HG03066 (cell line): ENCODE measurements at regions not wholly inside any gene's neighbourhood (a gene's known extent, or its start where the extent isn't known, plus 50 kb on each side); places are given as distances from the start of the nearest gene placed in this dataset.

ENCODE experiments used
- ATAC-seq: cut with Tn5 transposase; IDR thresholded peaks from one replicate; pipeline ENCODE4 v1.9.1; 2021; ENCODE audit warnings: low read depth; ENCODE audit not compliant: unreplicated experiment

DNA sequence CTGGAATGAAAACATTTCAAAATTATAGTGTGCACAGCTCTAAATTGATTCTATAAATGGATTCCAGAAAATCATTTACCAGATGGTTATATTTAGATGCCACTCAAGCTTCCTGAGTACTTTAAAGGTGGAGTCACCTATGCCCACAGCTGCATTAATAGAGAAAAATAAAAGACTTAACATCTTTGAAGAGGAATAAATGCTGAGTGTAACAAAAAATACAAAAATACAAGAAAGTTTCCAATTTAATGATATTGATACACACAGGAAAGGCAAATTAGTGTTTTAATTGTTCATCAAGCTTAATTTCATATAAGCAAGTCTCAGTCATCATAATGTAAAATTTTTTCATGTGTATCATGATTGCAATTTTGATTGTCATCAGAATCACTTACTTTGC is 89.5 kb upstream of the MANEA start:
- ATAC-seq = no peak

DNA sequence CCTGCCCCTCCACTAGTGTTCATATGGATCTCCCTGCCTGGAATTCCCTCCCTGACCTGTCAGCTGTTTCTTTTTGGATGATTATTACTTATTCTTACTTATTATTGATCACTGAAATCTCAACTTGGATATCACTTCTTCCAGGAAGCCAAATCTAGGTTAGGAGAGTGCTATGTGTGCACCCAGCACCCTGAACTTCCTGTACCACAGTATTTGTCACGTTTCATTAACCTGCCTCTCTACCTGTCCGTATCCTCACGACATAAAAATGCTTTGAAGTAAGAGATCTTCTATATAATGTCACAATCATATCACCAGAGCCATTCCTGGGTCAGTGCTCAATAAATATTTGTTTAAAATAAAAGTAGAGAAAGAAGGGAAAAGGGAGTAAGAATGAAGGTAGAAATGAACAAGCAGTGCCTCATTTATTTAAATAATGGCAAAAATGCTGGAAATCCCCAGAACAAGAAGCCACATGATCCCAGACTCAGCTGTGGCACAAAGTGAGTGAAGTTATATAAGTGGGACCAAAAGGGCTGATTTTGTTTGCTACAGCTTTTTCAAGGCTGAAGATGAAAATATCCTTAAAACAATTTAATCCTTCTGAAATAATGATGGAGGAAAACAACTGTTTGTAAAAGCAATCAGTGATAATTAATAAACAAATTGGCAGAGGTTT is 88.0 kb upstream of the MANEA start:
- ATAC-seq = no peak

DNA sequence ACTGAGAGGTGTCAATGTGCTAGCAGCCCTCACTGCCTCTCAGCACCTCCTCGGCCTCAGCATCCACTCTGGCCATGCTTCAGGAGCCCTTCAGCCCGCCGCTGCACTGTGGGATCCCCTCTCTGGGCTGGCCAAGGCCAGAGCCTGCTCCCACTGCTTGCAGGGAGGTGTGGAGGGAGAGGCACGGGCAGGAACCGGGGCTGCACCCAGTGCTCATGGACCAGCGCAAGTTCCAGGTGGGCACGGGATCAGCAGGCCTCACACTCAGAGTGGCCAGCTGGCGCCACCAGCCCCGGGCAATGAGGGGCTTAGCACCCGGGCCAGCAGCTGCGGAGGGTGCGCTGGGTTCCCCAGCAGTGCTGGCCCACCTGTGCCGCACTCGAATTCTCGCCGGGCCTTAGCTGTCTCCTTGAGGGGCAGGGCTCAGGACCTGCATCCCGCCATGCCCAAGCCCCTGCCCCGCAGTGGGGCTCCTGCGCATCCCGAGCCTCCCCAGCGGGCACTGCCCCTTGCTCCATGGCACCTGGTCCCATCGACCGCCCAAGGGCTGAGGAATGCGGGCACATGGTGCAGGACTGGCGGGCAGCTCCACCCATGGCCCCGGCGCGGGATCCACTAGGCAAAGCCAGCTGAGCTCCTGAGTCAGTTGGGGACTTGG is 80.4 kb upstream of the MANEA start:
- no peak for ATAC-seq

DNA sequence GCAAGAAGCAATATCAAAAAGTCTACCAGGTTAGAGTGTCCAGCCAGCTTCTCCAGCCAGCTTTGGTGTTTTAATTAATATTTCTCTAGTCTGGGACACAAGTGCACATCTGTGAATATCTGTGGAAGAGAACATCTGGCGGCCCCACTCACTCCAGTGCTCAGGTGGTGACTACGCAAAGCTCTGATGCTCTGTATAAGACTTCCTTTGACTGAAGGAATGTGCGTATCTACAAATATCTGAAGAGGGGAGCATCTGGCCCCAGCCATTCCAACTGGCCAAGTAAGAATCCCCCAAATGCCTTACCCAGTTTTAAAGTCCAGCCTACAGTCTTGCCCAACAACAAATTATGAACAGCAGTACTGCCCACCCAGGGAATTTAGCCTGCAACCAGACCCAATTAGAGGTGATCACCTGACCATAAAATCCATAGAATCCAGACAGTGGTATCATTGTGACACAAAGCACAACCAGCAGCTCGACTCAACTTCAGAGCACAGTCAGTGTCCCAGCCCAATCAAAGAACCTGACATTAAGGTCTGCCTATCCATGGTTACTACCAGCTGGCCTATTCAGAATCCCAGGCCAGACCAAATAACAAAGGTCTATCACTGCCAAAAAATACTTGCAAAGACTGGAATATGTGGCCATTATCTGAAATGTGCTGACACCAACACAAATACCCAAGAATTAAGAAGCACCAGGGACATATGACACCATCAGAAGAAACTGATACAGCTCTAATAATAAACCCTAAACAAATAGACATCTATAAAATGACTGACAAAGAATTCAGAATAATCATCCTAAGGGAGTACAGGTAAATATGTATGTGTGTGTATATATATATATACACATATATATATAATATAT is 76.1 kb upstream of the MANEA start:
- ATAC-seq = no peak

DNA sequence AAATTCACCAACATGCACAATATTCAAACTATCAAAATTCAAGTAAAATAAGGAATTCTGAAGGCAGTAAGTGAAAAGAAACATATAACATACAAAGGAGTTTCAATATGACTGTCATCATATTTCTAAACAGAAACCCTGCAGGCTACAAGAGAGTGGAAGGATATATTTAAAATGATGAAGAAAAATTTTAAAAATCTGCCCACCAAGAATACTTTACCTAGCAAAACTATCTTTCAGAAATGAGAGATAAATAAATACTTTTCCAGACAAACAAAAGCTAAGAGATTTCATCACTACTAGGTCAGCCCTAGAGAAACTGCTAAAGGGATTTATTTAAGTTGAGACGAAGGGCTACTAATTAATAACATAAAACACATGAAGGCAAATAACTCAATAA is 73.8 kb upstream of the MANEA start:
- no peak for ATAC-seq

DNA sequence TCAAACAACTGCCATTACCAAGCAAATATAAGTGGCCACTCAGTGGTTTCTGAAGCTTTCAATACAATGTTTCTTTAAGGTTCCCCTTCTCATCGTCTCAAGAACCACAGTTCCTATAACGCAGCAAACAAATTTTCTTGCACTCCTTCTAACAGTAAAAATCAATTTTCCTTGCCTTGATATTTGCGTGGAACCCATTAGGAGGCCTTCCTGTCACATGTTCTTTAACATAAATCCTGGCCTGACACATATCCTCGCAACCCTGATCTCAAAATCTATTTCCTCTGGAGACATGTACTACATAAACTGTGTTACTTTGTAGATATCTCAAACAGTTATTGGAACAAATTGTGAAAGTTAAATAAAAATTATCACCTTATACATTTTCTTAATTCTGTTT is 65.9 kb upstream of the MANEA start:
- no peak for ATAC-seq

DNA sequence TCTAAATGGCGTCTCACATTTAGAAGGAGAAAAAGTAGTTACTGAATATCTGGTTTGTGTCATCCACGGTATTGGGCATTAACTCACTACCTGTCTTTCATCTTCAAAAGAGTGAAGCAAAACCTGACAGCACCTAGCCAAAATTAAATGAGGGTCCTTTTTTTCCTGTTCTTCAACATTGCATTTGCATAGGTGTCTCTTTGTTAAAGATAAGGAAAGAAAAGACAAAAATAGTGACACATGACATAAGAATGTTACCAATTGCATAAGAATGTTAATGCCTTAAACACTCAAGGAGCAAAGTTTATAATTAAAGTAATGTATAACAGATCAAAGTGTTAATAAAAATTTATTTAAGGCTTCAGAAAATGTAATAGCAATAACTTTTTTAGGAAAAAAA is 61.4 kb upstream of the MANEA start:
- ATAC-seq = no peak

DNA sequence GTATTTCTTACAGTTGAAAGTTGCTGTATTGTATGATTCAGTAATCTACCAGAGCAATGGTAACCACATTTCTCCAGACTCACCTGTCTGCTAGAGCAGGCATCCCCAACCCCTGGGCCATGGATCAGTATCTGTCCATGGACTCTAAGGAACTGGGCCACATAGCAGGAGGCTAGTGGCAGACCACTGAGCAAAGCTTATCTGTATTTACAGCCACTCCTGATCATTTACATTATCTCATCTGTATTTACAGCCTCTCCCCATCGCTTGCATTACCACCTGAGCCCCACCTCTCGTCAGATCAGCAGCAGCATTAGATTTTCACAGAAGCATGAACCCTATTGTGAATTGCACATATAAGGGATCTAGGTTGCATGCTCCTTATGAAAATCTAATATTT is 60.3 kb upstream of the MANEA start:
- ATAC-seq = no peak

DNA sequence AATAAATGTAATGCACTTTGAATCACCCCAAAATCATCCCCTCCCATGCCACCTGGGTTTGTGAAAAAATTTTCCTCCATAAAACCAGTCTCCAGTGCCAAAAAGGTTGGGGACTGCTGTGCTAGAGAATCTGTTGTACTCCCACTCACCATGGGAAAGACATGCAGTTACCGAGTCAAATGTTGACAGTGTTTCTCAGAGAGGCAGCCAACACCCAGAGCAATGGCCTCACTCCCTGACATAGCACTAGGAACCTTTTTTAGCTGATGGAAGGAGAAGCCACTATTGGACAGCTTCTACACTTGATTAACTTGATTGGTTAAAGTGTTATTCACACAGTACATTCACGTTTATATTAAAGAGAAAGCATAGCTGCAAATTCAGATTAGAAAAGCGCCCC is 59.8 kb upstream of the MANEA start:
- no peak for ATAC-seq

DNA sequence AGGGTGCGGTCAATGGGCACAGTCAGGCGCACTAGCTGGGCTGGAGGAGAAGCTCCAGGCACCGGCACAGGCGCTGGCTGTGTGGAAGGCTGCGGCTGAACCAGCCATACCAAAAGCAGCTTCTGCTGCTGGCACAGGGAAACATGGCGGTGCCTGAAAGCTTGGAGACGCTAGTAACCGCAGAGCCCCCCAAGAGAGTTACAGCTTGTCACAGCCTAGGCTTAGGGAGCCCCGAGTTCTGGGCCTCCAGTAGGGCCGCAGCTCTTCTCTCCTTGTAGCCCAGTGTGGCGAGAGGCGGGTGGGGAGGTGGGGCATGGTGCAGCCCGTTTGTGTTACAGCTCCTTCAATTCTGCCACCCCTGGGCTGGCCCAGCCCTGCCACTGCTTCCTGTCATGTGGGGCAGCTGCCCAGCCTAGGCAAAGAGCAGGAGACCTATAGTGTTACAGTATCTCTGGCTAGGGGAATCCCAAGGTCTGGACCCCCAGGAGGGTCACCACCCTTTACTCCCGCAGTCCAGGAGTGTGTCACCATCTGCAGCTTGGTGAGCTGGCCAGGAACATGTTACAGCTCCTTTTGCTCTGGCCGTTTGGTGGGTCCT is 58.6 kb upstream of the MANEA start:
- ATAC-seq = no peak

DNA sequence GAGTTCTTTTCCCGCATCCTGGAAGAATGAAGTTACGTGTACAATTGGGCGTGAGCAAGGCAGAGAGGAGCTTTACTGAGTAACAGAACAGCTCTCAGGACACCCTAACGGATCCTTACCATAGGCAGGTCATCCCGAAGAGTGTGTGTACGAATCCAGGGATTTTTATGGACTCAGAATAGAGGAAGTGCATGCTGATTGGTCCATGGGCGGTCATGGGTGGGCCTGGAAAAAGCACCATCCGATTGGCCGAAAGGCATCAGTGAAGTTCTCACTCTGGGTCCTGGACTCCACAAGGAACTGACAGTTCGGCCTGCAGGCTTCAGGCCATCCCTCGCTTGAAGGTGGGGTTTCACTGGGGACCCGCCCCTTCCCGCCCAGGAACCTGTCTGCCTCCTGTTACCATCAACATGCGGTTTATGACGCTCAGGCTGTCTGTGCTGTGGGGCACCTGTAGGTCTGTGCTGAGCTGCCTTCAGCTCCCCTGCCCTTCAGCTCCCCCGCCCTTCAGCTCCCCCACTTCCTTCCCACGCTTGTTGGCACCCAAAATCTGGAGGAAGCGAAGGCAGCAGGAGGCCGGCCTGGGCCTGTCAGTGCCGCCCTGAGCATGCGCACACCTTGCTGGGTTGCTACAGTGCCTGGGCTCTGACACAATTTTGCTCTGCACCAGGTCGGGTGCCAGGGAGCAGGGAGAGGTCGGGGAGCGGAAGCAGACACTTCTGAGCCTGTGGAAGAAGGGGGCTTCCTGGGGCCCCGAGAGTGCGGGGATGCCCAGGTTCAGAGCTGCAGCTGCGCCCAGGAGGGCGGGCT is 57.9 kb upstream of the MANEA start:
- no peak for ATAC-seq

DNA sequence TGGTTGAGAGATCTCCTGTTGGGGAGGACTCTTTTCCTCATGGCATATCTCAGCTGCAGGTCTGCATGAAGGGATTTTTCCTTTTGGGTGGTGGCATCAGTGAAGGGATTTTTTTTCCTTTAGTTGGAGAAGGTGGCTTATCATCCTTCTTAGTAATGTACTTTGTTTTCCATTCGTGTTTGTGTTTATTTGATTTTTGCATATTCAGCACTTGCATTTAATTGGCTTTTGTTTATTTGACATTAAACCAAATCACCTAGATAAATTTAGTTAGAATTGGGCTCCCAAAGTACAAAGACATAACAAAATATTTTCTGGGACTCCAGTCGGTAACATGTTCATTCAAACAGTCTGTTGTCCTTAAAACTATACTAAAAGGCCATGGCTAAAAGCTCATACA is 56.2 kb upstream of the MANEA start:
- no peak for ATAC-seq
